GM12878 (cell line): ENCODE measurements at regions not wholly inside any gene's neighbourhood (a gene's known extent, or its start where the extent isn't known, plus 50 kb on each side); places are given as distances from the start of the nearest gene placed in this dataset.

Experiments used
- ATAC-seq: fragments of 200-7000 bp; cut with Tn5 transposase; 3 replicates; pipeline ENCODE4 v1.9.1; 2020; ENCODE audit warnings: mild to moderate bottlenecking, moderate library complexity
- BruUV-seq: library from RNA; stranded (reverse); fragments of 400-500 nt; replicated peaks from 2 replicates; lab custom pipeline; 2021; lab: Mats Ljungman, UMichigan
- CTCF ChIA-PET: fragments of 300-600 bp; sonication (Branson Sonifier 250); formaldehyde crosslinking; extraction: SDS; loops from one replicate; lab custom pipeline; 2021; ENCODE audit warnings: inconsistent platforms; lab: Yijun Ruan, JAX
- POLR2A ChIA-PET: fragments of 350-600 bp; formaldehyde crosslinking; extraction: SDS; loops from one replicate; lab custom pipeline; 2021; ENCODE audit warnings: inconsistent platforms; lab: Charles Lee
- RAD21 ChIA-PET: fragments of 300-600 bp; sonication (Branson Sonifier 250); formaldehyde crosslinking; loops from one replicate; lab custom pipeline; 2023; ENCODE audit warnings: antibody characterized with exemption; ENCODE audit not compliant: unreplicated experiment; lab: Charles Lee
- SMC1A ChIA-PET: fragments of 300-600 bp; sonication (Branson Sonifier 250); formaldehyde crosslinking; loops from one replicate; lab custom pipeline; 2023; ENCODE audit not compliant: unreplicated experiment, uncharacterized antibody; lab: Charles Lee
- DNase-seq: peaks from one replicate; pipeline ENCODE4 v3.0.0-alpha.2; 2011; ENCODE audit warnings: low read depth, low spot score
- FAIRE-seq: peaks from 3 replicates; lab custom pipeline; 2011; peaks lifted over from hg19 to GRCh38; lab: Jason Lieb, UNC
- H2AFZ ChIP-seq: 2 replicates; pipeline ENCODE4 v1.6.0; 2011; ENCODE audit warnings: low read depth, low read length, control low read depth; ENCODE audit not compliant: control insufficient read depth
- H3K27ac ChIP-seq: 2 replicates; pipeline ENCODE4 v1.5.1; 2011; ENCODE audit warnings: control low read depth; ENCODE audit not compliant: control insufficient read depth, insufficient read depth
- H3K27me3 ChIP-seq, 2 experiments: replicated peaks in 1 of 2; 2 replicates each; pipeline versions ENCODE4 v1.6.0 to v1.6.1; 2011; ENCODE audit warnings: low read length in 1 of 2; ENCODE audit not compliant: control insufficient read depth in 2 of 2, insufficient read depth in 2 of 2
- H3K36me3 ChIP-seq, 2 experiments: 2 replicates each; pipeline ENCODE4 v1.5.1; 2011; ENCODE audit warnings: low read length in 1 of 2; ENCODE audit not compliant: control insufficient read depth in 2 of 2, insufficient read depth in 2 of 2
- H3K4me1 ChIP-seq: 2 replicates; pipeline ENCODE4 v1.6.1; 2011; ENCODE audit warnings: mild to moderate bottlenecking, low read length, moderate library complexity, mixed read lengths; ENCODE audit not compliant: control insufficient read depth, insufficient read depth
- H3K4me2 ChIP-seq: 2 replicates; pipeline ENCODE4 v1.6.0; 2011; ENCODE audit warnings: control low read depth; ENCODE audit not compliant: control insufficient read depth, insufficient read depth
- H3K4me3 ChIP-seq: fragments of 200-600 bp; sonication (generic); 2 replicates; pipeline ENCODE4 v1.5.1; 2016
- H3K79me2 ChIP-seq: 2 replicates; pipeline ENCODE4 v1.6.0; 2011; ENCODE audit warnings: low read length; ENCODE audit not compliant: control insufficient read depth, insufficient read depth
- H3K9ac ChIP-seq: 2 replicates; pipeline ENCODE4 v1.8.0; 2011; ENCODE audit warnings: low read length, control low read depth, mixed read lengths; ENCODE audit not compliant: control insufficient read depth, insufficient read depth
- H3K9me3 ChIP-seq: replicated peaks from 3 replicates; pipeline ENCODE4 v1.5.1; 2011; ENCODE audit warnings: mild to moderate bottlenecking, low read length; ENCODE audit not compliant: control insufficient read depth, insufficient read depth
- H4K20me1 ChIP-seq: 2 replicates; pipeline ENCODE4 v1.6.0; 2011; ENCODE audit not compliant: control insufficient read depth, insufficient read depth
- CHD2 ChIP-seq: IDR thresholded peaks from 2 replicates; pipeline ENCODE4 v1.6.1; 2011; ENCODE audit warnings: low read depth, low read length, improper control_type of control experiment, borderline replicate concordance
- CREB1 ChIP-seq: IDR thresholded peaks from 2 replicates; pipeline ENCODE4 v1.6.1; 2012; ENCODE audit warnings: low read depth, mild to moderate bottlenecking, inconsistent platforms
- EGR1 ChIP-seq, 2 experiments: IDR thresholded peaks; 1 replicate in 1 of 2; 2 replicates in 1 of 2; pipeline ENCODE4 v1.6.1; 2011 to 2012; ENCODE audit warnings: low read depth in 2 of 2, low read length in 2 of 2, borderline replicate concordance in 1 of 2, mild to moderate bottlenecking in 1 of 2, moderate library complexity in 1 of 2
- ELK1 ChIP-seq: IDR thresholded peaks from 2 replicates; pipeline ENCODE4 v1.6.1; 2012; ENCODE audit warnings: low read depth, low read length, improper control_type of control experiment
- HDAC6 ChIP-seq: fragments of 200-600 bp; sonication (generic); IDR thresholded peaks from one replicate; pipeline ENCODE4 v1.8.0; 2017; ENCODE audit warnings: antibody characterized with exemption; ENCODE audit not compliant: unreplicated experiment
- IKZF2 ChIP-seq, 2 experiments: fragments of 450-650 bp; IDR thresholded peaks; 2 replicates each; pipeline ENCODE4 v1.6.1; 2017; ENCODE audit warnings: mild to moderate bottlenecking in 2 of 2, moderate library complexity in 2 of 2
- SMARCA5 ChIP-seq: fragments of 450-650 bp; IDR thresholded peaks from 2 replicates; pipeline ENCODE4 v1.6.1; 2017; ENCODE audit warnings: mild to moderate bottlenecking
- SRF ChIP-seq, 2 experiments: IDR thresholded peaks; 2 replicates each; pipeline ENCODE4 v1.6.1; 2011; ENCODE audit warnings: low read depth in 2 of 2, low read length in 2 of 2, mild to moderate bottlenecking in 1 of 2, moderate library complexity in 1 of 2
- STAT1 ChIP-seq: fragments of 450-650 bp; conservative IDR thresholded peaks from 2 replicates; pipeline ENCODE4 v1.6.1; 2014; ENCODE audit warnings: antibody characterized with exemption, mild to moderate bottlenecking
- TCF3 ChIP-seq: IDR thresholded peaks from 2 replicates; pipeline ENCODE4 v1.6.1; 2012; ENCODE audit warnings: low read depth, mild to moderate bottlenecking, low read length, borderline replicate concordance; ENCODE audit not compliant: insufficient read depth
- TCF7 ChIP-seq: IDR thresholded peaks from 2 replicates; pipeline ENCODE4 v1.6.1; 2014; ENCODE audit warnings: antibody characterized with exemption, borderline replicate concordance
- ZBTB11 ChIP-seq: fragments of 450-650 bp; formaldehyde crosslinking; IDR thresholded peaks from 2 replicates; pipeline ENCODE4 v1.5.0; 2022; ENCODE audit warnings: mild to moderate bottlenecking, missing genetic modification characterization
- in situ Hi-C: fragments of 300-500 bp; cut with MboI; formaldehyde crosslinking; loops from 9 replicates; pipeline ENCODE4 v1.14.3; 2018; ENCODE audit warnings: mixed read lengths
- intact Hi-C: fragments of 100-400 bp; cut with micrococcal nuclease; formaldehyde crosslinking; loops from one replicate; pipeline ENCODE4 v1.14.2; 2022; ENCODE audit not compliant: unreplicated experiment
- TF ChIP-seq, protein P1 (sequence below): fragments of 150-350 bp; IDR thresholded peaks from 2 replicates; pipeline ENCODE4 v1.6.1; 2016; ENCODE audit warnings: low read depth, low read length
- TF ChIP-seq, protein P2 (sequence below): IDR thresholded peaks from 2 replicates; pipeline ENCODE4 v1.6.1; 2011; ENCODE audit warnings: low read depth, low read length, improper control_type of control experiment, borderline replicate concordance
- TF ChIP-seq, protein P3 (sequence below): fragments of 450-650 bp; IDR thresholded peaks from 2 replicates; pipeline ENCODE4 v1.6.1; 2017; ENCODE audit warnings: mild to moderate bottlenecking

- intact Hi-C loops, result no loop called here
- no peaks in the 10 kb centered on the region for H3K27me3 ChIP-seq
- FAIRE-seq (no peak), DNase-seq (no peak), ATAC-seq (no peak)
- H2AFZ ChIP-seq, result no peak overlapping the region
- in situ Hi-C loops, result no loop called here
- no TSS peak for BruUV-seq
- H3K9me3 ChIP-seq, result no peaks in the 10 kb centered on the region
- ChIA-PET SMC1A (interaction anchor here (0.9 kb wide), 1 partner anchor 26 kb away, joined by 3 read pairs; no protein-coding TSS in a partner anchor), POLR2A (no interaction called here), RAD21 (no interaction called here), CTCF (no interaction called here)
- H3K36me3 ChIP-seq, result peaks cover 0 to 27% of the 10 kb centered on the region in 2 experiments; a peak in 2 of 4 replicates
- no peak overlapping the region for H3K4me2 ChIP-seq
- no peak overlapping the region for H3K9ac ChIP-seq
- no peak overlapping the region for H3K27ac ChIP-seq
- H3K4me3 ChIP-seq, result no peak overlapping the region
- no peaks in the 10 kb centered on the region for H4K20me1 ChIP-seq
- H3K79me2 ChIP-seq, result no peaks in the 10 kb centered on the region
- H3K4me1 ChIP-seq, result no peaks in the 10 kb centered on the region
- TF ChIP-seq CREB1 (no peak), SMARCA5 (no peak), CHD2 (no peak), TCF7 (no peak), EGR1 (IDR thresholded peaks at IDR 0.05; ENCODE audit: borderline replicate concordance in 1 of 2, low read depth in 2 of 2, low read length in 2 of 2) (no peak), SRF (IDR thresholded peaks at IDR 0.05; ENCODE audit: low read depth in 2 of 2, low read length in 2 of 2) (no peak), ELK1 (no peak), HDAC6 (no peak), ZBTB11 (CRISPR knock-in tag) (no peak), IKZF2 (IDR thresholded peaks at IDR 0.05) (no peak), STAT1 (no peak), TCF3 (no peak)
- TF ChIP-seq, protein P1, sequence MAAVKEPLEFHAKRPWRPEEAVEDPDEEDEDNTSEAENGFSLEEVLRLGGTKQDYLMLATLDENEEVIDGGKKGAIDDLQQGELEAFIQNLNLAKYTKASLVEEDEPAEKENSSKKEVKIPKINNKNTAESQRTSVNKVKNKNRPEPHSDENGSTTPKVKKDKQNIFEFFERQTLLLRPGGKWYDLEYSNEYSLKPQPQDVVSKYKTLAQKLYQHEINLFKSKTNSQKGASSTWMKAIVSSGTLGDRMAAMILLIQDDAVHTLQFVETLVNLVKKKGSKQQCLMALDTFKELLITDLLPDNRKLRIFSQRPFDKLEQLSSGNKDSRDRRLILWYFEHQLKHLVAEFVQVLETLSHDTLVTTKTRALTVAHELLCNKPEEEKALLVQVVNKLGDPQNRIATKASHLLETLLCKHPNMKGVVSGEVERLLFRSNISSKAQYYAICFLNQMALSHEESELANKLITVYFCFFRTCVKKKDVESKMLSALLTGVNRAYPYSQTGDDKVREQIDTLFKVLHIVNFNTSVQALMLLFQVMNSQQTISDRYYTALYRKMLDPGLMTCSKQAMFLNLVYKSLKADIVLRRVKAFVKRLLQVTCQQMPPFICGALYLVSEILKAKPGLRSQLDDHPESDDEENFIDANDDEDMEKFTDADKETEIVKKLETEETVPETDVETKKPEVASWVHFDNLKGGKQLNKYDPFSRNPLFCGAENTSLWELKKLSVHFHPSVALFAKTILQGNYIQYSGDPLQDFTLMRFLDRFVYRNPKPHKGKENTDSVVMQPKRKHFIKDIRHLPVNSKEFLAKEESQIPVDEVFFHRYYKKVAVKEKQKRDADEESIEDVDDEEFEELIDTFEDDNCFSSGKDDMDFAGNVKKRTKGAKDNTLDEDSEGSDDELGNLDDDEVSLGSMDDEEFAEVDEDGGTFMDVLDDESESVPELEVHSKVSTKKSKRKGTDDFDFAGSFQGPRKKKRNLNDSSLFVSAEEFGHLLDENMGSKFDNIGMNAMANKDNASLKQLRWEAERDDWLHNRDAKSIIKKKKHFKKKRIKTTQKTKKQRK, result no peak
- TF ChIP-seq, protein P2, sequence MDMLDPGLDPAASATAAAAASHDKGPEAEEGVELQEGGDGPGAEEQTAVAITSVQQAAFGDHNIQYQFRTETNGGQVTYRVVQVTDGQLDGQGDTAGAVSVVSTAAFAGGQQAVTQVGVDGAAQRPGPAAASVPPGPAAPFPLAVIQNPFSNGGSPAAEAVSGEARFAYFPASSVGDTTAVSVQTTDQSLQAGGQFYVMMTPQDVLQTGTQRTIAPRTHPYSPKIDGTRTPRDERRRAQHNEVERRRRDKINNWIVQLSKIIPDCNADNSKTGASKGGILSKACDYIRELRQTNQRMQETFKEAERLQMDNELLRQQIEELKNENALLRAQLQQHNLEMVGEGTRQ, result no peak
- TF ChIP-seq, protein P3, sequence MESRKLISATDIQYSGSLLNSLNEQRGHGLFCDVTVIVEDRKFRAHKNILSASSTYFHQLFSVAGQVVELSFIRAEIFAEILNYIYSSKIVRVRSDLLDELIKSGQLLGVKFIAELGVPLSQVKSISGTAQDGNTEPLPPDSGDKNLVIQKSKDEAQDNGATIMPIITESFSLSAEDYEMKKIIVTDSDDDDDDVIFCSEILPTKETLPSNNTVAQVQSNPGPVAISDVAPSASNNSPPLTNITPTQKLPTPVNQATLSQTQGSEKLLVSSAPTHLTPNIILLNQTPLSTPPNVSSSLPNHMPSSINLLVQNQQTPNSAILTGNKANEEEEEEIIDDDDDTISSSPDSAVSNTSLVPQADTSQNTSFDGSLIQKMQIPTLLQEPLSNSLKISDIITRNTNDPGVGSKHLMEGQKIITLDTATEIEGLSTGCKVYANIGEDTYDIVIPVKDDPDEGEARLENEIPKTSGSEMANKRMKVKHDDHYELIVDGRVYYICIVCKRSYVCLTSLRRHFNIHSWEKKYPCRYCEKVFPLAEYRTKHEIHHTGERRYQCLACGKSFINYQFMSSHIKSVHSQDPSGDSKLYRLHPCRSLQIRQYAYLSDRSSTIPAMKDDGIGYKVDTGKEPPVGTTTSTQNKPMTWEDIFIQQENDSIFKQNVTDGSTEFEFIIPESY, result no peak
Observed at GRCh38 chr6:144475411-144475810, 190.3 kb downstream of the UTRN start.
